ENCODE measurements at regions not wholly inside any gene's neighbourhood (a gene's known extent, or its start where the extent isn't known, plus 50 kb on each side); places are given as distances from the start of the nearest gene placed in this dataset.

GRCh38 chr4:11323771-11324170 lies 104.9 kb downstream of the HS3ST1 start:
- Histone ChIP-seq H3K9me3 (replicated peaks; ENCODE audit: control insufficient read depth, insufficient read depth, low read depth, low read length) (no peaks in the 10 kb centered on the region), H3K79me2 (ENCODE audit: control insufficient read depth, insufficient read depth, low read length) (no peaks in the 10 kb centered on the region), H3K4me1 (replicated peaks in 1 of 2; ENCODE audit: control insufficient read depth in 2 of 2, insufficient read depth in 2 of 2, low read length in 2 of 2) (no peaks in the 10 kb centered on the region), H3K27me3 (ENCODE audit: control insufficient read depth in 2 of 2, insufficient read depth in 2 of 2, low read length in 2 of 2) (no peaks in the 10 kb centered on the region), H2AFZ (ENCODE audit: low read depth, low read length) (no peak overlapping the region), H3K27ac (ENCODE audit: extremely low read depth, low read depth, low read length) (no peak overlapping the region), H3K4me3 (no peak overlapping the region), H4K20me1 (replicated peaks; ENCODE audit: control insufficient read depth, insufficient read depth, low read length) (no peaks in the 10 kb centered on the region), H3K4me2 (ENCODE audit: insufficient read depth, low read length) (no peak overlapping the region), H3K9ac (ENCODE audit: insufficient read depth in 1 of 2, low read depth in 2 of 2, low read length in 2 of 2) (no peak overlapping the region), H3K9me1 (ENCODE audit: control insufficient read depth, insufficient read depth, low read length) (no peaks in the 10 kb centered on the region), H3K36me3 (ENCODE audit: control insufficient read depth, insufficient read depth, low read length) (no peaks in the 10 kb centered on the region)
- ChIA-PET CTCF (ENCODE audit: low intra/inter-chr PET ratio) (no interaction called here), POLR2A (interaction anchor here (0.6 kb wide), 1 partner anchor 843 kb away, joined by 3 read pairs; no protein-coding TSS in a partner anchor)
- intact Hi-C loops (cut with micrococcal nuclease) (no loop called here), in situ Hi-C loops (cut with MboI) (no loop called here)
- FAIRE-seq = no peak
- no TSS peak for BruUV-seq (replicated peaks)
- no peak for DNase-seq (ENCODE audit: extremely low read depth in 1 of 4, low spot score in 3 of 4)
- TF ChIP-seq STAT6 (CRISPR knock-in tag; IDR thresholded peaks at IDR 0.05) = no peak
- TF ChIP-seq CTCF (IDR thresholded peaks at IDR 0.05 in 2 of 3, conservative IDR thresholded peaks at IDR 0.05 in 1 of 3; ENCODE audit: insufficient read depth in 2 of 3, low read depth in 1 of 3, low read length in 3 of 3) = no peak
- TF ChIP-seq SP1 (CRISPR knock-in tag; IDR thresholded peaks at IDR 0.05) = no peak
- TF ChIP-seq HCFC1 (IDR thresholded peaks at IDR 0.05; ENCODE audit: low read depth, low read length) = no peak
- no peak for TF ChIP-seq NCOA2 (IDR thresholded peaks at IDR 0.05; ENCODE audit: partially characterized antibody in 2 of 2)
- no peak for TF ChIP-seq POLR2AphosphoS5 (IDR thresholded peaks at IDR 0.05; ENCODE audit: control insufficient read depth, insufficient read depth, low read depth, low read length)
- no peak for TF ChIP-seq XRCC5 (IDR thresholded peaks at IDR 0.05; ENCODE audit: low read depth, low read length)
- TF ChIP-seq ZNF639 (CRISPR knock-in tag; conservative IDR thresholded peaks at IDR 0.05 in 1 of 2, IDR thresholded peaks at IDR 0.05 in 1 of 2) = no peak
- no peak for ATAC-seq
